ENCODE measurements at regions not wholly inside any gene's neighbourhood (a gene's known extent, or its start where the extent isn't known, plus 50 kb on each side); places are given as distances from the start of the nearest gene placed in this dataset.

GRCh38 chr2:38473333-38474005 is 96.4 kb upstream of the ATL2 start:
- Histone ChIP-seq H3K4me1 (no peaks in the 10 kb centered on the region), H3K27ac (no peak overlapping the region), H3K4me3 (no peak overlapping the region), H3K9me3 (no peaks in the 10 kb centered on the region), H3K4me2 (no peak overlapping the region)
- CTCF ChIA-PET = interaction anchor here (0.9 to 3.6 kb wide), 6 partner anchors 7 to 158 kb away, joined by 3 to 19 read pairs (median 4); partner anchors contain the start of gene ATL2
- POLR2A ChIA-PET = no interaction called here
- WGBS (ENCODE audit: missing lambda C conversion rate) = 53% methylated on average over 5 of the region's 5 CpGs
- no peak for DNase-seq (ENCODE audit: low read depth in 1 of 2, low spot score in 1 of 2)
- FAIRE-seq = no peak
- no peak for TF ChIP-seq CHD4 (IDR thresholded peaks at IDR 0.05; ENCODE audit: borderline replicate concordance)
- no peak for ATAC-seq

GRCh38 chr2:38470115-38470514 is 93.0 kb upstream of the ATL2 start:
- ATAC-seq (no peak), FAIRE-seq (no peak), DNase-seq (ENCODE audit: low read depth in 1 of 2, low spot score in 1 of 2) (no peak)
- TF ChIP-seq ZNF302 (CRISPR knock-in tag; IDR thresholded peaks at IDR 0.05) = no peak
- no peak for TF ChIP-seq ZSCAN20 (CRISPR knock-in tag; IDR thresholded peaks at IDR 0.05)
- no peak for TF ChIP-seq POLR2A (IDR thresholded peaks at IDR 0.05; ENCODE audit: low read length)
- TF ChIP-seq NFE2L2 (conservative IDR thresholded peaks at IDR 0.05; ENCODE audit: low read length) = no peak
- no peak for TF ChIP-seq BHLHE40 (IDR thresholded peaks at IDR 0.05; ENCODE audit: low read depth, low read length)
- no peak for TF ChIP-seq CHD4 (IDR thresholded peaks at IDR 0.05; ENCODE audit: borderline replicate concordance)
- no peak for TF ChIP-seq ATOH8 (CRISPR knock-in tag; IDR thresholded peaks at IDR 0.05; ENCODE audit: low read depth)
- TF ChIP-seq RFX5 (IDR thresholded peaks at IDR 0.05) = no peak
- TF ChIP-seq JUNB (IDR thresholded peaks at IDR 0.05) = no peak
- TF ChIP-seq RCOR1 (IDR thresholded peaks at IDR 0.05; ENCODE audit: low read depth, low read length) = no peak
- no peak for TF ChIP-seq USF2 (IDR thresholded peaks at IDR 0.05)
- no peak for TF ChIP-seq RAD21 (conservative IDR thresholded peaks at IDR 0.05 in 1 of 2, IDR thresholded peaks at IDR 0.05 in 1 of 2)
- TF ChIP-seq HES2 (IDR thresholded peaks at IDR 0.05) = no peak
- TF ChIP-seq CTCF (IDR thresholded peaks at IDR 0.05) = no peak
- no peak for TF ChIP-seq CHD2 (IDR thresholded peaks at IDR 0.05; ENCODE audit: low read length, partially characterized antibody)
- no peak for TF ChIP-seq TFCP2L1 (CRISPR knock-in tag; IDR thresholded peaks at IDR 0.05)
- no peak for TF ChIP-seq MAX (IDR thresholded peaks at IDR 0.05)
- TF ChIP-seq JUN (IDR thresholded peaks at IDR 0.05) = no peak
- TF ChIP-seq CBX8 (IDR thresholded peaks at IDR 0.05) = no peak
- no peak for TF ChIP-seq TP53 (CRISPR knock-in tag; IDR thresholded peaks at IDR 0.05)
- no peak overlapping the region for H3K4me2 ChIP-seq
- no peak overlapping the region for H3K4me3 ChIP-seq
- ChIA-PET POLR2A (no interaction called here), CTCF (interaction anchor here (0.6 to 12.3 kb wide), 6 partner anchors 9 to 383 kb away, joined by 3 to 107 read pairs (median 4); no protein-coding TSS in a partner anchor)
- H3K27ac ChIP-seq = no peak overlapping the region
- no peaks in the 10 kb centered on the region for H3K9me3 ChIP-seq
- H3K4me1 ChIP-seq = no peaks in the 10 kb centered on the region
- 71% methylated on average over 3 of the region's 3 CpGs for WGBS (ENCODE audit: missing lambda C conversion rate)

All from A549 (cell line).